HG02884 (cell line): ENCODE measurements at regions not wholly inside any gene's neighbourhood (a gene's known extent, or its start where the extent isn't known, plus 50 kb on each side); places are given as distances from the start of the nearest gene placed in this dataset.
"Not testable (repeated sequence)": the region's sequence is repeated elsewhere in the genome, so short reads cannot be mapped to it uniquely, and the experiment has no call there.

ENCODE experiments used
- ATAC-seq: cut with Tn5 transposase; IDR thresholded peaks from one replicate; pipeline ENCODE4 v1.9.1; 2021; ENCODE audit warnings: mild to moderate bottlenecking, moderate library complexity; ENCODE audit not compliant: unreplicated experiment

GRCh38 chrX:95953564-95953963 lies 731.1 kb upstream of the DIAPH2 start:
- ATAC-seq, result no peak

GRCh38 chrX:95956745-95957144 lies 727.9 kb upstream of the DIAPH2 start:
- ATAC-seq, result no peak

GRCh38 chrX:95973456-95974095 lies 711.1 kb upstream of the DIAPH2 start:
- not testable (repeated sequence) for ATAC-seq

- no peak for ATAC-seq
These were observed 710.6 kb upstream of the DIAPH2 start for GRCh38 chrX:95974096-95974470.

- no peak for ATAC-seq
These were observed 709.8 kb upstream of the DIAPH2 start for GRCh38 chrX:95974890-95975289.

- ATAC-seq, result no peak
These were observed 689.1 kb upstream of the DIAPH2 start for GRCh38 chrX:95995583-95995982.

GRCh38 chrX:95996294-95996693 lies 688.3 kb upstream of the DIAPH2 start:
- ATAC-seq, result no peak

GRCh38 chrX:96002431-96002830 lies 682.2 kb upstream of the DIAPH2 start:
- no peak for ATAC-seq

GRCh38 chrX:96004386-96004785 lies 680.3 kb upstream of the DIAPH2 start:
- ATAC-seq, result no peak

GRCh38 chrX:96006281-96006680 lies 678.4 kb upstream of the DIAPH2 start:
- no peak for ATAC-seq

- no peak for ATAC-seq
These were observed 657.2 kb upstream of the DIAPH2 start for GRCh38 chrX:96027407-96027806.

GRCh38 chrX:96052078-96052477 lies 632.6 kb upstream of the DIAPH2 start:
- no peak for ATAC-seq

- no peak for ATAC-seq
These were observed 602.8 kb upstream of the DIAPH2 start for GRCh38 chrX:96081891-96082290.

- ATAC-seq, result no peak
These were observed 590.0 kb upstream of the DIAPH2 start for GRCh38 chrX:96094616-96095015.

GRCh38 chrX:96098471-96098870 lies 586.2 kb upstream of the DIAPH2 start:
- ATAC-seq, result no peak

GRCh38 chrX:96102997-96103396 lies 581.6 kb upstream of the DIAPH2 start:
- ATAC-seq, result no peak

- no peak for ATAC-seq
These were observed 572.0 kb upstream of the DIAPH2 start for GRCh38 chrX:96112689-96113088.

- ATAC-seq, result no peak
These were observed 558.5 kb upstream of the DIAPH2 start for GRCh38 chrX:96126182-96126581.

GRCh38 chrX:96128058-96128457 lies 556.6 kb upstream of the DIAPH2 start:
- ATAC-seq, result not testable (repeated sequence)

- ATAC-seq, result no peak
These were observed 543.8 kb upstream of the DIAPH2 start for GRCh38 chrX:96140796-96141195.

GRCh38 chrX:96147681-96148080 lies 537.0 kb upstream of the DIAPH2 start:
- no peak for ATAC-seq

- ATAC-seq, result no peak
These were observed 514.0 kb upstream of the DIAPH2 start for GRCh38 chrX:96170626-96171025.

- ATAC-seq, result no peak
These were observed 507.7 kb upstream of the DIAPH2 start for GRCh38 chrX:96176921-96177320.
